BLaER1 (cell line): ENCODE measurements at regions not wholly inside any gene's neighbourhood (a gene's known extent, or its start where the extent isn't known, plus 50 kb on each side); places are given as distances from the start of the nearest gene placed in this dataset.

Source experiments
- H3K27ac ChIP-seq: shearing (Covaris generic); formaldehyde crosslinking; 2 replicates; pipeline ENCODE4 v1.8.1; 2022
- H3K27me3 ChIP-seq: shearing (Covaris generic); formaldehyde crosslinking; 2 replicates; pipeline ENCODE4 v1.8.1; 2022
- H3K36me3 ChIP-seq: shearing (Covaris generic); formaldehyde crosslinking; 2 replicates; pipeline ENCODE4 v1.8.1; 2022
- H3K4me1 ChIP-seq: shearing (Covaris generic); formaldehyde crosslinking; 2 replicates; pipeline ENCODE4 v1.8.1; 2022
- H3K4me2 ChIP-seq: shearing (Covaris generic); formaldehyde crosslinking; 2 replicates; pipeline ENCODE4 v1.8.1; 2022
- H3K4me3 ChIP-seq: shearing (Covaris generic); formaldehyde crosslinking; 2 replicates; pipeline ENCODE4 v1.8.1; 2022
- H3K9ac ChIP-seq: shearing (Covaris generic); formaldehyde crosslinking; 2 replicates; pipeline ENCODE4 v1.8.1; 2022
- H3K9me3 ChIP-seq: shearing (Covaris generic); formaldehyde crosslinking; 2 replicates; pipeline ENCODE4 v1.8.1; 2022
- H4K20me1 ChIP-seq: shearing (Covaris generic); formaldehyde crosslinking; 2 replicates; pipeline ENCODE4 v1.8.1; 2022
- Cebpa-rat ChIP-seq: shearing (Covaris generic); IDR thresholded peaks from 2 replicates; pipeline ENCODE4 v1.8.1; 2022

DNA sequence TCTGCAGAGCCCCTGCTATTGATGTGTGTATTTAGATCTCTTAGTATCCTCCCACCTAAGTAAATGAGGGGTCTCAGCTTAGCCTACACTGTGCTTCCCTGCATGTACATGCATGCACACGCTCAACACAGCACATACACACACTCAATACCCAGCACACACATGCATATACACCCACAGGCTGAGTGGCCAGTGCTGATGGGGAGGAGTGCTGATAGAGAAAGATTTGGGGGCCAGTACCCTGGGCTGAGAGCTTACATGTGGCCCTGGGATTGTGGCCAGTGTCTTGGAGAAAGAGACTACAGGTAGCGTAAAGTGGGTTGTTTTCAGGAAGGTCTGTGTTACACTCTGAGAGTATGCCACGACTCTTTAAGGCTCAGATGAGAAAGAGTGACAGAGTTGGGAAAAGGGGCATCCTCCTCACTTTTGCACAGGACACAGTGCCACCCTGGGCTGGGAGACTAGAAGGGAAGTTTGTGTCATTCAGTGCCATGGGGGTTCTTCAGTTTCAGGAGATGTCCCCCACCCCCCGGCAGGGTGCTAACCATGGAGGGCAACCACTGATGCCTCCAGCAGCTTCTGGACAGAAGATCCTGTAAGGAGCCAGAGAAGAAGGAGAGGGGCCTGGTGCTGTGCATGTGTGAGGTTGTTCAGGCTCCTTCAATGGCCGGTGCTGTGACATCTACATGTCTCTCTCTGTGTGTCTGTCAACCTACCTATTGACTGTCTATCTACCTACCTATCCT is 166.8 kb downstream of the RHOU start:
- Histone ChIP-seq H3K9me3 (no peaks in the 10 kb centered on the region), H3K4me3 (no peak overlapping the region), H3K4me1 (peaks cover 28% of the 10 kb centered on the region), H3K4me2 (no peak overlapping the region), H3K9ac (no peak overlapping the region), H3K27me3 (no peaks in the 10 kb centered on the region; the same call in 1 of the 2 replicates), H3K36me3 (no peaks in the 10 kb centered on the region), H4K20me1 (no peaks in the 10 kb centered on the region), H3K27ac (no peak overlapping the region)
- no peak for TF ChIP-seq Cebpa-rat

- no peak for TF ChIP-seq Cebpa-rat
- Histone ChIP-seq H3K4me2 (peak overlapping the region; percentile 65), H3K36me3 (no peaks in the 10 kb centered on the region), H3K27me3 (no peaks in the 10 kb centered on the region; the same call in 1 of the 2 replicates), H3K9me3 (no peaks in the 10 kb centered on the region), H3K27ac (no peak overlapping the region), H3K4me3 (no peak overlapping the region), H4K20me1 (no peaks in the 10 kb centered on the region), H3K9ac (no peak overlapping the region), H3K4me1 (peaks cover 28% of the 10 kb centered on the region)
These were observed 167.6 kb downstream of the RHOU start for GRCh38 chr1:228902781-228903433.

GRCh38 chr1:228903434-228904071 is 168.3 kb downstream of the RHOU start:
- Histone ChIP-seq H4K20me1 (no peaks in the 10 kb centered on the region), H3K27me3 (no peaks in the 10 kb centered on the region; the same call in 1 of the 2 replicates), H3K36me3 (no peaks in the 10 kb centered on the region), H3K4me1 (peaks cover 28% of the 10 kb centered on the region), H3K4me3 (no peak overlapping the region), H3K9ac (no peak overlapping the region), H3K27ac (no peak overlapping the region), H3K9me3 (no peaks in the 10 kb centered on the region), H3K4me2 (peak overlapping the region; percentile 65)
- no peak for TF ChIP-seq Cebpa-rat

GRCh38 chr1:228904222-228904621 is 168.9 kb downstream of the RHOU start:
- peak overlapping the region; percentile 65 for H3K4me2 ChIP-seq
- no peak overlapping the region for H3K4me3 ChIP-seq
- H3K27ac ChIP-seq: no peak overlapping the region
- H3K9me3 ChIP-seq: no peaks in the 10 kb centered on the region
- peaks cover 28% of the 10 kb centered on the region for H3K4me1 ChIP-seq
- no peaks in the 10 kb centered on the region for H4K20me1 ChIP-seq
- no peak for TF ChIP-seq Cebpa-rat
- no peaks in the 10 kb centered on the region for H3K36me3 ChIP-seq
- H3K9ac ChIP-seq: no peak overlapping the region
- no peaks in the 10 kb centered on the region; the same call in 1 of the 2 replicates for H3K27me3 ChIP-seq

GRCh38 chr1:228905701-228906101 is 170.4 kb downstream of the RHOU start:
- no peaks in the 10 kb centered on the region; the same call in 1 of the 2 replicates for H3K27me3 ChIP-seq
- no peak overlapping the region for H3K4me3 ChIP-seq
- H3K4me1 ChIP-seq: peaks cover 28% of the 10 kb centered on the region
- no peak overlapping the region for H3K9ac ChIP-seq
- H3K27ac ChIP-seq: no peak overlapping the region
- H3K9me3 ChIP-seq: no peaks in the 10 kb centered on the region
- H3K36me3 ChIP-seq: no peaks in the 10 kb centered on the region
- H3K4me2 ChIP-seq: peak overlapping the region; percentile 53; the same call in 1 of the 2 replicates
- no peaks in the 10 kb centered on the region for H4K20me1 ChIP-seq
- no peak for TF ChIP-seq Cebpa-rat

GRCh38 chr1:228906223-228906860 is 171.1 kb downstream of the RHOU start:
- H4K20me1 ChIP-seq: no peaks in the 10 kb centered on the region
- TF ChIP-seq Cebpa-rat: peak; percentile 66
- H3K27me3 ChIP-seq: no peaks in the 10 kb centered on the region; the same call in 1 of the 2 replicates
- no peaks in the 10 kb centered on the region for H3K9me3 ChIP-seq
- no peaks in the 10 kb centered on the region for H3K36me3 ChIP-seq
- H3K4me1 ChIP-seq: peaks cover 28% of the 10 kb centered on the region
- no peak overlapping the region for H3K27ac ChIP-seq
- H3K4me3 ChIP-seq: no peak overlapping the region
- H3K9ac ChIP-seq: no peak overlapping the region
- H3K4me2 ChIP-seq: peak overlapping the region; percentile 53

DNA sequence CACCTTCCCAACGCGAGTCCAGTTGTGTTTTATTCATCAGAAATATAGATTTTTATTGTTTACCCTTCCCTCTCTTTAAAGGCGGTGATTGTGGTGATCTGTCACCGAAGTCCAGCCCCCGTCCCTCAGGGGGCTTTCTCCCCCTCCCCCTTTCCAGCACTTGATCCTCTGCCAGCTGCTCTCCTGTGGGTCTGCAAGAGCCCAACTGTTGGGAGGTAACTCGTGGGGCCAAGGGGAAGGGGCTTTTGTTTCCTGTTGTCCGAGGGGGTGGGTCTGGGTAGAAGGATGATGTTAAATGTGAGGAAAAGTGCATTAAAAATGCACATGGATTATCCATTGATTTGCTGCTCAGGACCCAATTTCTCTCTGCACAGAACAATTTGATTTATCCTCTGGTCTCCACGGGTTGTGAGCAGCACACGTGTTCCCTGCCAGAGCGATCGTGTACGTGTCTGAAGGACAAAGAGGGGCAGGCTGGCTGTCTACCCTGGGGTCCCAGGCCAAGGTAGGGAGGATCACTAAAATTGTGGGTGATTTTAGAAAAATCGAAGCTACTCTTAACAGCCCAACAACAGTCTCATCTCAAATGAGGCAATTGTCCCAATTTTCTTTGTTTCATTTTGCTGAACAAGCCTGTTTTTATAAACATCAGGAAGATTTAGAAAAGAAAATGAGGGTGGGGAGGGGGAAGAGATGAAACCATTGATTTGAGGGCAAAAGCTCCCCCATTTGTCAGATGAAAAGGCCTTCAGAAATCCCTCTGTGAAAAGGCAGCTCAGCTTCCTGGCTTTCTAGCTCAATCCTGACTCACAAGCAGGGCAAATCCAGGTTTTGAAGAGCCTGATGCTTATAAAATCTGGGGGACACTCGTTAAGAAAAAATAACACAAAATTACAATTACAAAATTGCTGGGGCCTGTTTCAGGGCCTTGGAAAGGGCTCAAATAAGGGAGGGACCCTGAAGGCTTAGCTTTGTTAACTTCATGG is 176.2 kb downstream of the RHOU start:
- H3K9me3 ChIP-seq: no peaks in the 10 kb centered on the region
- no peaks in the 10 kb centered on the region; the same call in 1 of the 2 replicates for H3K27me3 ChIP-seq
- no peak overlapping the region for H3K9ac ChIP-seq
- H3K4me2 ChIP-seq: no peak overlapping the region
- no peak overlapping the region for H3K4me3 ChIP-seq
- peaks cover 5% of the 10 kb centered on the region for H3K4me1 ChIP-seq
- H4K20me1 ChIP-seq: no peaks in the 10 kb centered on the region
- no peak for TF ChIP-seq Cebpa-rat
- no peak overlapping the region for H3K27ac ChIP-seq
- no peaks in the 10 kb centered on the region for H3K36me3 ChIP-seq

GRCh38 chr1:228913626-228914414 is 178.5 kb downstream of the RHOU start:
- no peak overlapping the region for H3K4me2 ChIP-seq
- 0 out of 2 replicates have a peak, but pooled peaks cover 3% of the 10 kb centered on the region for H3K4me1 ChIP-seq
- H3K9ac ChIP-seq: no peak overlapping the region
- no peak for TF ChIP-seq Cebpa-rat
- no peak overlapping the region for H3K4me3 ChIP-seq
- H3K36me3 ChIP-seq: no peaks in the 10 kb centered on the region
- H3K27ac ChIP-seq: no peak overlapping the region
- no peaks in the 10 kb centered on the region for H4K20me1 ChIP-seq
- H3K9me3 ChIP-seq: no peaks in the 10 kb centered on the region
- no peaks in the 10 kb centered on the region for H3K27me3 ChIP-seq
